Thyroid gland (tissue), 4 donors: ENCODE measurements at regions not wholly inside any gene's neighbourhood (a gene's known extent, or its start where the extent isn't known, plus 50 kb on each side); places are given as distances from the start of the nearest gene placed in this dataset.

ENCODE experiments used
- DNase-seq, 2 donors: peaks; one replicate each; pipeline ENCODE4 v3.0.0-alpha.2; 2019
- H3K27ac ChIP-seq, 3 donors: fragments of 200-600 bp; sonication (generic); 1 replicate in 2 of 3; 2 replicates in 1 of 3; pipeline ENCODE4 v1.5.1; 2016 to 2019; ENCODE audit warnings: mild to moderate bottlenecking in 1 of 3, moderate library complexity in 1 of 3
- H3K27me3 ChIP-seq: fragments of 200-600 bp; sonication (generic); one replicate; pipeline ENCODE4 v1.5.1; 2019
- H3K36me3 ChIP-seq, 2 donors: fragments of 200-600 bp; sonication (generic); one replicate each; pipeline ENCODE4 v1.5.1; 2016 to 2019
- H3K4me1 ChIP-seq, 2 donors: fragments of 200-600 bp; sonication (generic); one replicate each; pipeline ENCODE4 v1.5.1; 2017 to 2019
- H3K4me3 ChIP-seq, 3 donors: fragments of 200-600 bp; sonication (generic); replicated peaks in 1 of 3; 1 replicate in 2 of 3; 2 replicates in 1 of 3; pipeline ENCODE4 v1.5.1; 2016; ENCODE audit warnings: mild to moderate bottlenecking in 1 of 3
- H3K9me3 ChIP-seq: fragments of 200-600 bp; sonication (generic); one replicate; pipeline ENCODE4 v1.5.1; 2017
- CTCF ChIP-seq, 6 experiments: fragments of 200-600 bp in 3 of 6; fragments of 450-650 bp in 3 of 6; sonication (generic) in 3 of 6; IDR thresholded peaks; one replicate each; pipeline ENCODE4 v1.5.1; 2016 to 2019; ENCODE audit warnings: antibody characterized with exemption in 6 of 6, mild to moderate bottlenecking in 2 of 6, inconsistent platforms in 1 of 6, moderate library complexity in 1 of 6
- POLR2A ChIP-seq, 2 donors: fragments of 450-650 bp; IDR thresholded peaks; one replicate each; pipeline ENCODE4 v1.6.1; 2017; ENCODE audit warnings: antibody characterized with exemption in 2 of 2, mild to moderate bottlenecking in 2 of 2, moderate library complexity in 1 of 2
- WGBS, 2 donors: methylation state at CpG; one replicate each; pipeline ENCODE4 v1.1.5; 2017; 5-methylcytosine and 5-hydroxymethylcytosine counted together
- intact Hi-C: fragments of 100-400 bp; cut with DNase I; formaldehyde crosslinking; loops from one replicate; pipeline ENCODE4 v1.15.1; 2023

- intact Hi-C loops, result no loop called here
- TF ChIP-seq POLR2A (IDR thresholded peaks at IDR 0.05) (no peak), CTCF (IDR thresholded peaks at IDR 0.05) (no peak)
Observed at GRCh38 chr13:111007209-111007608, 92.3 kb upstream of the ANKRD10 start.

DNA sequence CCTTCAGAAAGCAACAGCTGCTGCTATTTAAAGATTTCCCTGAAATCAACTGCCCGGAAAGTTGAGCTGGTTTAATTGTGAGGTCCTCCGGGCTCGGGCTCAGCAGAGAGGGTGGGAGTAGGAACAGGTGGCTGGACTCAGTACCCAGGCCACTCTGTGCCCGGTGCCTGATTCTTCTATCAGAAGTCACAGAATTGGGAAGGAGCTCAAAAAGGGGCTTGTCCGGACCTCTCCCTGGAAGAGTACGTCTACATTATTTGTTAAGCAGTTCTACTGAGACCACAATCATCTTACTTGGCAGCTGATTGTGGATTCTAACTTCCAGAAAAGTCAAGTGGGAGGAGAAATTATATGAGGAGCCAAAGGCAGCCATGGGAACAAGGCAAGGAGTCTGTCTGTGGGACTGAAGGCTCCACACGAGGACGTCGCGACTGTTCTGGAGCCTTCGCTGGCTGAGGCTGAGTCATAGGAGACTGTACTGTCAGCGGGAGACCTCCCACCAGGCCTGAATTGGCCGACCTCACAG is 91.7 kb upstream of the ANKRD10 start:
- Histone ChIP-seq H3K4me3 (no peak overlapping the region), H3K9me3 (no peaks in the 10 kb centered on the region), H3K27ac (peak overlapping the region; percentile 43 to 81 (median 72)), H3K27me3 (no peaks in the 10 kb centered on the region), H3K36me3 (no peaks in the 10 kb centered on the region), H3K4me1 (peaks cover 0 to 11% of the 10 kb centered on the region in 2 donors)
- peak; percentile 63 to 67 for DNase-seq
- TF ChIP-seq POLR2A (IDR thresholded peaks at IDR 0.05) (no peak), CTCF (IDR thresholded peaks at IDR 0.05) (no peak)
- 37 to 45% methylated on average over 13 of the region's 13 CpGs for WGBS, 2 donors
- intact Hi-C loops, result no loop called here

More at GRCh38 chr13:111007209-111007608, 92.3 kb upstream of the ANKRD10 start:
- H3K27me3 ChIP-seq, result no peaks in the 10 kb centered on the region
- 66 to 76% methylated on average over 3 of the region's 3 CpGs for WGBS, 2 donors
- H3K4me1 ChIP-seq, result peaks cover 0 to 11% of the 10 kb centered on the region in 2 donors
- H3K36me3 ChIP-seq, result no peaks in the 10 kb centered on the region
- H3K4me3 ChIP-seq, result no peak overlapping the region
- DNase-seq, result no peak
- H3K27ac ChIP-seq, result peak overlapping the region; percentile 33 to 81 (median 72)
- no peaks in the 10 kb centered on the region for H3K9me3 ChIP-seq

DNA sequence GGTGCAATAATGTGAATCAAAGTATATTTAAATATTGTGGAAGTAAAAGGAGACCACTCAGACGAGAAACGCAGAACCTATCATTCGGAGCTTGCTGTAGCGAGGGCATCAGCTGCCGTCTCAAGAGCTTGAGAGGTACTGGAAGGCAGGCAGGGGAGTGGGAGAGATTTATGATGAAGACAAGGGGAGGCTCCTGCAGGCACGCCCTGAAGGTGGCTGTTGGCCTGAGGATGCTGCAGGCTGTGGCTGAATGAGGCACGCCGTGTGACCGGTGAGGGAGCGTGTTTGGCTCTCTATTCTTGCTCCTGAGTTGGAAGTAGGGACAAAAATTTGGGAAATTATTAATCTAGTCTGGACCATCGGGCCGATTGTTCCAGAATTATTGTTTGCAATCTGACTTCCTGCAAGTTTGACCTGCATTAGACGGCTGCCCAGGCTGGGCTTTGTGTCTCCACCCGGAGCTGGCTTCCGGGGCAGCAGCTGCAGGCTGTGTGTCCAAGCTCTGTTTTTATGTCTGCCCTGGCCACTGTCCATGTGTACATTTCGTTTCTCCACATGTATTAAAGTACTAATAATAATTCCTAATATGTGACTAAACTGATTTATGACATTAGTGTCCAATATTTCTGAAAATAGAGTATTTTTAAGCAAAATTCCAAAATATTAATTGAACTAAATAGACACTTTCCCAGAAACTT is 91.1 kb upstream of the ANKRD10 start:
- no peak overlapping the region for H3K4me3 ChIP-seq
- DNase-seq, result peak; percentile 24 to 29
- intact Hi-C loops, result no loop called here

GRCh38 chr13:111005364-111005763 is 90.5 kb upstream of the ANKRD10 start:
- intact Hi-C loops, result no loop called here

More for the DNA sequence above, 91.1 kb upstream of the ANKRD10 start:
- no peaks in the 10 kb centered on the region for H3K27me3 ChIP-seq
- H3K27ac ChIP-seq, result peak overlapping the region; percentile 43 to 81 (median 72)
- 68 to 77% methylated on average over 16 of the region's 16 CpGs for WGBS, 2 donors
- TF ChIP-seq CTCF (IDR thresholded peaks at IDR 0.05) (no peak), POLR2A (IDR thresholded peaks at IDR 0.05) (no peak)
- no peaks in the 10 kb centered on the region for H3K36me3 ChIP-seq
- no peaks in the 10 kb centered on the region for H3K9me3 ChIP-seq
- peaks cover 0 to 11% of the 10 kb centered on the region in 2 donors for H3K4me1 ChIP-seq

More at GRCh38 chr13:111005364-111005763, 90.5 kb upstream of the ANKRD10 start:
- 81 to 84% methylated on average over 6 of the region's 6 CpGs for WGBS, 2 donors
- DNase-seq, result no peak
- Histone ChIP-seq H3K4me3 (no peak overlapping the region), H3K4me1 (peaks cover 0 to 11% of the 10 kb centered on the region in 2 donors), H3K27me3 (no peaks in the 10 kb centered on the region), H3K36me3 (no peaks in the 10 kb centered on the region), H3K27ac (peak overlapping the region in 2 of 3 donors; percentile 72 to 81), H3K9me3 (no peaks in the 10 kb centered on the region)
- no peak for TF ChIP-seq CTCF (IDR thresholded peaks at IDR 0.05)
- TF ChIP-seq POLR2A (IDR thresholded peaks at IDR 0.05), result no peak
